GM19240 (cell line): ENCODE measurements at regions not wholly inside any gene's neighbourhood (a gene's known extent, or its start where the extent isn't known, plus 50 kb on each side); places are given as distances from the start of the nearest gene placed in this dataset.

Experiments used
- DNase-seq: peaks from one replicate; pipeline ENCODE4 v3.0.0; 2011; ENCODE audit warnings: low spot score; ENCODE audit not compliant: insufficient read length

DNA sequence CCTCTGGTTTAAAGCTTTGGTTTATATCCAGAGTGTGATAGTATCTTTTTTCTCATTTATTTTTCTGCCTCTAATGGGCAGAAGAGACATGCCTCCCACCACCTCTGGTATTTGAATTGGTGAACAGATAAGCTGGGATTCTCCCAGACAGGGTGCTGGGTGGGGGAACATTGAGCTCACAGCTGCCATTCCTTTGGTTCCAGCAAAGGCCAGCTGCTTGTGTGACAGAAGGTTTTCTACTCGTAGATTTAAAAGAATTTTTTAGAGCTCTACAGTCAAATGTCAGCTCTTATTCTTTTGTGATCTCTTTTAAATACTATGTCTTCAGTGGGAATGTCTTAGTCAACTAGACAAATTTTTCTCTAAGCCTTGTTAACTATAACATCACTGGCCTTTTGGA, 54.7 kb upstream of the ADAMTS16 start:
- no peak for DNase-seq

DNA sequence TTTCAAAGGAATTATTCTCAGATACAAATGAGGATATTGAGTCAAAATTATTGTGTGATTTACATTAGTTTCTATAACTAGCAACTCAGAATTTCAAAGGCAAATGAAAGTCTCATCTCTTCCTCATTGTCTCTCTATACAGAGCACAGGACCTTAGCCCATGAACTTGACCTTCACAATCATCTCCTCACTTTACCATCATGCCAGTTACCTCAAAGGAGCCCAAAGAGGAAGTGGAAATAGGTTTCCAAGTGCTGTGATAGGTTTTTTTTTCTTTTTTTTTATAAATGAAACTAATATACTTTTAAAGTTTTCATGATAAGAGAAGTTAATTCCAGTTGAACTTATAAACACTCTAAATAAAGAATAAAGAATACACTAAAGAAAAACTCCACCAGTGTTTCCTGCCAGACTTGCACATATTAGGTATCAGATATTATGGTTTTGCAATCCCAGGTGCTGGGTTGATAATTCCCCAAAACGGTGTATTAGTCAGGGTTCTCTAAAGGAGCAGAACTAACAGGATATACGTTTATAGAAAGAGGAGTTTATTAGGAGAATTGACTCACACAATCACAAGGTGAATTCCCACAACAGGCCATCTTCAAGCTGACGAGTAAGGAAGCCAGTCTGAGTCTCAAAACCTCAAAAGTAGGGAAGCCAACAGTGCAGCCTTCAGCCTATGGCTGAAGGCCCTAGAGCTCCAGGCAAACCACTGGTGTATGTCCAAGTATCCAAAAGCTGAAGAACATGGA, 50.1 kb upstream of the ADAMTS16 start:
- DNase-seq, result no peak
